H1 (cell line): ENCODE measurements at regions not wholly inside any gene's neighbourhood (a gene's known extent, or its start where the extent isn't known, plus 50 kb on each side); places are given as distances from the start of the nearest gene placed in this dataset.

ENCODE experiments used
- CTCF ChIA-PET: fragments of 300-600 bp; sonication (Branson Sonifier 250); formaldehyde crosslinking; loops from one replicate; lab custom pipeline; 2021; ENCODE audit not compliant: partially characterized antibody; lab: Charles Lee
- POLR2A ChIA-PET: fragments of 300-600 bp; sonication (Branson Sonifier 250); formaldehyde crosslinking; loops from one replicate; lab custom pipeline; 2021; ENCODE audit warnings: inconsistent platforms; ENCODE audit not compliant: partially characterized antibody; lab: Charles Lee
- DNase-seq, 2 experiments: peaks; one replicate each; pipeline versions ENCODE4 v3.0.0 to v3.0.0-alpha.2; 2010 to 2022; ENCODE audit warnings: low spot score in 2 of 2, low read depth in 1 of 2, mixed read lengths in 1 of 2
- FAIRE-seq: peaks from 2 replicates; lab custom pipeline; 2011; peaks lifted over from hg19 to GRCh38; lab: Jason Lieb, UNC
- H2AFZ ChIP-seq: 2 replicates; pipeline ENCODE4 v1.8.1; 2012; ENCODE audit warnings: low read length, inconsistent platforms
- H2AK5ac ChIP-seq: 2 replicates; pipeline ENCODE4 v1.6.1; 2013; ENCODE audit warnings: low read depth, low read length
- H2BK120ac ChIP-seq: replicated peaks from 2 replicates; pipeline ENCODE3; 2013; ENCODE audit warnings: low read depth, low read length, inconsistent platforms
- H2BK12ac ChIP-seq: 2 replicates; pipeline ENCODE4 v1.6.1; 2013; ENCODE audit warnings: low read depth, low read length
- H2BK15ac ChIP-seq: 2 replicates; pipeline ENCODE4 v1.6.1; 2013; ENCODE audit warnings: low read length
- H2BK20ac ChIP-seq: 2 replicates; pipeline ENCODE4 v1.6.1; 2013; ENCODE audit warnings: low read length
- H2BK5ac ChIP-seq: 2 replicates; pipeline ENCODE4 v1.6.1; 2013; ENCODE audit warnings: low read depth, low read length
- H3K14ac ChIP-seq: 2 replicates; pipeline ENCODE4 v1.6.1; 2013; ENCODE audit warnings: inconsistent platforms; ENCODE audit not compliant: insufficient read length
- H3K18ac ChIP-seq: 2 replicates; pipeline ENCODE4 v1.6.1; 2013; ENCODE audit warnings: low read length; ENCODE audit errors: extremely low read depth
- H3K23ac ChIP-seq: 2 replicates; pipeline ENCODE4 v1.6.1; 2013; ENCODE audit warnings: inconsistent platforms; ENCODE audit not compliant: insufficient read length
- H3K23me2 ChIP-seq: 2 replicates; pipeline ENCODE4 v1.6.1; 2013; ENCODE audit warnings: low read depth, low read length
- H3K27ac ChIP-seq: 2 replicates; pipeline ENCODE4 v1.6.1; 2011; ENCODE audit warnings: low read depth, low read length, inconsistent platforms
- H3K27me3 ChIP-seq, 4 experiments: replicated peaks in 1 of 4; 1 replicate in 1 of 4; 2 replicates in 3 of 4; pipeline versions ENCODE4 v1.6.1 to v1.8.1; 2011 to 2013; ENCODE audit warnings: low read length in 3 of 4, mild to moderate bottlenecking in 3 of 4, inconsistent platforms in 2 of 4, mixed read lengths in 2 of 4, moderate library complexity in 1 of 4; ENCODE audit not compliant: control insufficient read depth in 3 of 4, insufficient read depth in 3 of 4; ENCODE audit errors: extremely low read depth in 1 of 4
- H3K36me3 ChIP-seq, 4 experiments: 2 replicates each; pipeline versions ENCODE4 v1.6.1 to v1.8.1; 2011 to 2013; ENCODE audit warnings: mild to moderate bottlenecking in 4 of 4, low read length in 3 of 4, moderate library complexity in 2 of 4, control low read depth in 1 of 4, inconsistent platforms in 1 of 4; ENCODE audit not compliant: insufficient read depth in 4 of 4, control insufficient read depth in 2 of 4
- H3K4ac ChIP-seq: replicated peaks from 2 replicates; pipeline ENCODE3; 2013; ENCODE audit warnings: low read length, low read depth, mixed read lengths, inconsistent platforms; ENCODE audit not compliant: insufficient read length
- H3K4me1 ChIP-seq, 4 experiments: replicated peaks in 1 of 4; 1 replicate in 1 of 4; 2 replicates in 3 of 4; pipeline versions ENCODE4 v1.6.1 to v1.8.1; 2011 to 2013; ENCODE audit warnings: low read length in 3 of 4, inconsistent platforms in 2 of 4, mixed read lengths in 1 of 4; ENCODE audit not compliant: insufficient read depth in 4 of 4, control insufficient read depth in 3 of 4
- H3K4me2 ChIP-seq, 2 experiments: 2 replicates each; pipeline versions ENCODE4 v1.6.1 to v1.8.1; 2011 to 2013; ENCODE audit warnings: low read depth in 2 of 2, low read length in 2 of 2, control low read depth in 1 of 2, inconsistent platforms in 1 of 2, mild to moderate bottlenecking in 1 of 2; ENCODE audit not compliant: insufficient read depth in 1 of 2
- H3K4me3 ChIP-seq, 4 experiments: fragments of 200-600, 300-600 bp in 1 of 4; sonication (generic), shearing (Covaris generic), sonication (Bioruptor Twin) in 1 of 4; 2 replicates each; pipeline versions ENCODE4 v1.5.1 to v1.8.1; 2011 to 2016; ENCODE audit warnings: low read length in 4 of 4, low read depth in 3 of 4, control low read depth in 2 of 4, inconsistent platforms in 2 of 4, mild to moderate bottlenecking in 2 of 4, mixed read lengths in 1 of 4, moderate library complexity in 1 of 4; ENCODE audit not compliant: insufficient read depth in 2 of 4; ENCODE audit errors: extremely low read depth in 1 of 4
- H3K56ac ChIP-seq: replicated peaks from 2 replicates; pipeline ENCODE3; 2013; ENCODE audit warnings: low read depth, mild to moderate bottlenecking, mixed read lengths, low read length, inconsistent platforms; ENCODE audit not compliant: insufficient read length
- H3K79me1 ChIP-seq: 2 replicates; pipeline ENCODE4 v1.6.1; 2013; ENCODE audit warnings: low read depth, low read length, control low read depth
- H3K79me2 ChIP-seq, 2 experiments: 2 replicates each; pipeline versions ENCODE4 v1.6.1 to v1.8.1; 2012 to 2013; ENCODE audit warnings: low read length in 2 of 2, mild to moderate bottlenecking in 2 of 2, inconsistent platforms in 1 of 2; ENCODE audit not compliant: insufficient read depth in 2 of 2, control insufficient read depth in 1 of 2
- H3K9ac ChIP-seq, 4 experiments: replicated peaks in 1 of 4; 1 replicate in 1 of 4; 2 replicates in 3 of 4; pipeline versions ENCODE4 v1.6.1 to v1.8.1; 2011 to 2013; ENCODE audit warnings: low read depth in 3 of 4, low read length in 3 of 4, control low read depth in 2 of 4, mild to moderate bottlenecking in 2 of 4, moderate library complexity in 2 of 4, inconsistent platforms in 1 of 4; ENCODE audit errors: extremely low read depth in 1 of 4
- H3K9me3 ChIP-seq, 2 experiments: 2 replicates each; pipeline versions ENCODE4 v1.6.1 to v1.8.1; 2012 to 2013; ENCODE audit warnings: mild to moderate bottlenecking in 2 of 2, moderate library complexity in 2 of 2, control low read depth in 1 of 2, inconsistent platforms in 1 of 2, low read depth in 1 of 2, low read length in 1 of 2, mixed read lengths in 1 of 2; ENCODE audit not compliant: insufficient read depth in 2 of 2
- H4K20me1 ChIP-seq, 2 experiments: replicated peaks in 1 of 2; 2 replicates each; pipeline versions ENCODE3 to v1.8.1; 2011 to 2013; ENCODE audit warnings: inconsistent platforms in 2 of 2, low read length in 2 of 2, mild to moderate bottlenecking in 1 of 2; ENCODE audit not compliant: insufficient read depth in 2 of 2, control insufficient read depth in 1 of 2
- H4K5ac ChIP-seq: 2 replicates; pipeline ENCODE4 v1.6.1; 2013; ENCODE audit warnings: low read length, low read depth, mixed read lengths, inconsistent platforms; ENCODE audit not compliant: insufficient read length
- H4K8ac ChIP-seq: 2 replicates; pipeline ENCODE4 v1.8.0; 2013; ENCODE audit warnings: mild to moderate bottlenecking, moderate library complexity, low read length, inconsistent platforms; ENCODE audit not compliant: insufficient read depth; ENCODE audit errors: extremely low read depth
- H4K91ac ChIP-seq: replicated peaks from 2 replicates; pipeline ENCODE3; 2013; ENCODE audit warnings: low read length, mixed read lengths, inconsistent platforms; ENCODE audit not compliant: insufficient read length
- CEBPB ChIP-seq: IDR thresholded peaks from 2 replicates; pipeline ENCODE4 v1.6.1; 2012; ENCODE audit warnings: low read depth, low read length
- CHD2 ChIP-seq: IDR thresholded peaks from 2 replicates; pipeline ENCODE4 v1.6.1; 2012; ENCODE audit warnings: low read length, improper control_type of control experiment
- GABPA ChIP-seq: IDR thresholded peaks from 2 replicates; pipeline ENCODE4 v1.6.1; 2011; ENCODE audit warnings: mild to moderate bottlenecking, low read length, moderate library complexity, borderline replicate concordance; ENCODE audit not compliant: insufficient read depth
- HDAC2 ChIP-seq, 2 experiments: fragments of 300-600 bp in 1 of 2; sonication (generic) in 1 of 2; IDR thresholded peaks; 2 replicates each; pipeline ENCODE4 v1.6.1; 2011 to 2012; ENCODE audit warnings: low read depth in 2 of 2, low read length in 2 of 2, mild to moderate bottlenecking in 2 of 2, moderate library complexity in 2 of 2, borderline replicate concordance in 1 of 2, inconsistent platforms in 1 of 2
- HDAC6 ChIP-seq: IDR thresholded peaks from one replicate; pipeline ENCODE4 v1.7.1; 2012; ENCODE audit warnings: low read depth, mild to moderate bottlenecking, inconsistent platforms, low read length, moderate library complexity
- MAFK ChIP-seq: IDR thresholded peaks from 2 replicates; pipeline ENCODE4 v1.6.1; 2012; ENCODE audit warnings: low read depth, mild to moderate bottlenecking, improper control_type of control experiment, low read length
- POU5F1 ChIP-seq: IDR thresholded peaks from 2 replicates; pipeline ENCODE4 v1.6.1; 2011; ENCODE audit warnings: low read depth, mild to moderate bottlenecking, low read length, moderate library complexity
- RXRA ChIP-seq: IDR thresholded peaks from 2 replicates; pipeline ENCODE4 v1.6.1; 2011; ENCODE audit warnings: low read depth, mild to moderate bottlenecking, low read length, moderate library complexity; ENCODE audit not compliant: insufficient read depth
- SIRT6 ChIP-seq: IDR thresholded peaks from one replicate; pipeline ENCODE4 v1.7.1; 2012; ENCODE audit warnings: low read length, inconsistent platforms
- SP2 ChIP-seq: IDR thresholded peaks from 2 replicates; pipeline ENCODE4 v1.6.1; 2012; ENCODE audit warnings: mild to moderate bottlenecking, low read length, inconsistent platforms
- SRF ChIP-seq: IDR thresholded peaks from 2 replicates; pipeline ENCODE4 v1.6.1; 2011; ENCODE audit warnings: mild to moderate bottlenecking, low read depth, low read length, moderate library complexity
- TAF1 ChIP-seq: IDR thresholded peaks from 2 replicates; pipeline ENCODE4 v1.6.1; 2011; ENCODE audit warnings: mild to moderate bottlenecking, low read depth, low read length
- ZNF274 ChIP-seq: IDR thresholded peaks from 2 replicates; pipeline ENCODE4 v1.7.0; 2012; ENCODE audit warnings: low read length, borderline replicate concordance; ENCODE audit errors: extremely low read depth
- WGBS, 2 experiments: shearing (Covaris generic) in 1 of 2; methylation state at CpG; one replicate each; pipeline versions ENCODE4 v1.1.6 to v1.1.7; 2013 to 2015; ENCODE audit warnings: low lambda C conversion rate in 2 of 2, mixed read lengths in 2 of 2, inconsistent platforms in 1 of 2, low coverage in 1 of 2, missing lambda C conversion rate in 1 of 2; ENCODE audit not compliant: insufficient replicate concordance in 2 of 2, insufficient coverage in 1 of 2, insufficient read length in 1 of 2; ENCODE audit errors: extremely low coverage in 1 of 2, missing lambda C conversion rate in 1 of 2; 5-methylcytosine and 5-hydroxymethylcytosine counted together

- Histone ChIP-seq H3K14ac (no peak overlapping the region), H2BK20ac (no peak overlapping the region), H4K5ac (no peak overlapping the region), H3K27me3 (no peaks in the 10 kb centered on the region), H3K4ac (no peak overlapping the region), H3K4me3 (no peak overlapping the region), H3K4me1 (peaks cover 0 to 3% (median 0%) of the 10 kb centered on the region in 4 experiments; a peak in 1 of 7 replicates), H2BK12ac (no peak overlapping the region), H3K23me2 (no peaks in the 10 kb centered on the region), H3K4me2 (no peak overlapping the region), H2AFZ (no peak overlapping the region), H2AK5ac (no peak overlapping the region), H3K9me3 (peaks cover 15 to 17% of the 10 kb centered on the region in 2 experiments), H3K36me3 (peaks cover 0 to 6% (median 0%) of the 10 kb centered on the region in 4 experiments; a peak in 1 of 8 replicates), H3K9ac (no peak overlapping the region), H2BK5ac (no peak overlapping the region), H2BK120ac (no peak overlapping the region), H3K79me1 (no peaks in the 10 kb centered on the region), H3K79me2 (no peaks in the 10 kb centered on the region), H3K23ac (no peak overlapping the region), H3K18ac (no peak overlapping the region), H3K27ac (no peak overlapping the region), H4K20me1 (no peaks in the 10 kb centered on the region), H2BK15ac (no peak overlapping the region), H3K56ac (no peak overlapping the region), H4K8ac (no peak overlapping the region), H4K91ac (no peak overlapping the region)
- FAIRE-seq: no peak
- no peak for DNase-seq
- no peak for TF ChIP-seq SP2
- TF ChIP-seq GABPA: no peak
- no peak for TF ChIP-seq SRF
- TF ChIP-seq TAF1: no peak
- TF ChIP-seq MAFK: no peak
- TF ChIP-seq POU5F1: no peak
- no peak for TF ChIP-seq SIRT6
- no peak for TF ChIP-seq CEBPB
- TF ChIP-seq RXRA: no peak
- no peak for TF ChIP-seq HDAC6
- TF ChIP-seq ZNF274: no peak
- no peak for TF ChIP-seq HDAC2 (IDR thresholded peaks at IDR 0.05; ENCODE audit: borderline replicate concordance in 1 of 2, low read depth in 2 of 2, low read length in 2 of 2)
- no peak for TF ChIP-seq CHD2
- ChIA-PET CTCF (no interaction called here), POLR2A (no interaction called here)
- WGBS, 2 experiments: 88 to 100% methylated on average over 1 to 2 of the region's 2 CpGs
Measured at GRCh38 chr4:18627447-18628005, 606.0 kb upstream of the LCORL start.
